DND-41 (cell line): ENCODE measurements at regions not wholly inside any gene's neighbourhood (a gene's known extent, or its start where the extent isn't known, plus 50 kb on each side); places are given as distances from the start of the nearest gene placed in this dataset.

Experiments used
- ATAC-seq: fragments of 200-7000 bp; cut with Tn5 transposase; 3 replicates; pipeline ENCODE4 v1.9.1; 2021; ENCODE audit warnings: low read depth; ENCODE audit not compliant: insufficient read depth
- DNase-seq: peaks from one replicate; pipeline ENCODE4 v3.0.0-alpha.2; 2020
- H2AFZ ChIP-seq: 2 replicates; pipeline ENCODE4 v1.6.0; 2012; ENCODE audit warnings: low read depth, low read length
- H3K27ac ChIP-seq: 2 replicates; pipeline ENCODE4 v1.5.1; 2012; ENCODE audit warnings: low read length, inconsistent platforms
- H3K27me3 ChIP-seq: fragments of 200-600 bp; sonication (generic); 2 replicates; pipeline ENCODE4 v1.6.0; 2012; ENCODE audit warnings: low read length, mild to moderate bottlenecking, inconsistent platforms; ENCODE audit not compliant: insufficient read depth, poor library complexity
- H3K36me3 ChIP-seq: 2 replicates; pipeline ENCODE4 v1.5.1; 2012; ENCODE audit warnings: low read length, inconsistent platforms; ENCODE audit not compliant: insufficient read depth
- H3K4me1 ChIP-seq: 2 replicates; pipeline ENCODE4 v1.5.1; 2012; ENCODE audit warnings: mild to moderate bottlenecking, low read length; ENCODE audit not compliant: insufficient read depth
- H3K4me2 ChIP-seq: 2 replicates; pipeline ENCODE4 v1.6.0; 2012; ENCODE audit warnings: mild to moderate bottlenecking, moderate library complexity, low read length, inconsistent platforms; ENCODE audit not compliant: insufficient read depth
- H3K4me3 ChIP-seq, 2 experiments: fragments of 200-600 bp in 1 of 2; shearing (Covaris generic) in 1 of 2; 2 replicates each; pipeline ENCODE4 v1.5.1; 2012 to 2016; ENCODE audit warnings: inconsistent platforms in 2 of 2, low read length in 2 of 2, mild to moderate bottlenecking in 2 of 2, low read depth in 1 of 2, moderate library complexity in 1 of 2
- H3K79me2 ChIP-seq: 2 replicates; pipeline ENCODE4 v1.6.0; 2012; ENCODE audit warnings: low read length, inconsistent platforms; ENCODE audit not compliant: insufficient read depth
- H3K9ac ChIP-seq: 2 replicates; pipeline ENCODE4 v1.6.0; 2012; ENCODE audit warnings: low read depth, mild to moderate bottlenecking, inconsistent platforms, low read length, moderate library complexity
- H3K9me3 ChIP-seq: 2 replicates; pipeline ENCODE4 v1.5.1; 2012; ENCODE audit warnings: low read length, moderate library complexity, mild to moderate bottlenecking, inconsistent platforms; ENCODE audit not compliant: insufficient read depth, severe bottlenecking
- H4K20me1 ChIP-seq: 2 replicates; pipeline ENCODE4 v1.6.0; 2012; ENCODE audit warnings: low read length; ENCODE audit not compliant: insufficient read depth
- EZH2 ChIP-seq: IDR thresholded peaks from 3 replicates; pipeline ENCODE4 v1.6.1; 2012; ENCODE audit warnings: borderline replicate concordance, low read depth, mild to moderate bottlenecking, moderate library complexity, low read length, inconsistent platforms; ENCODE audit not compliant: severe bottlenecking
- TF ChIP-seq, protein P1 (sequence below): IDR thresholded peaks from 2 replicates; pipeline ENCODE4 v1.5.1; 2012; ENCODE audit warnings: borderline replicate concordance, low read length, moderate library complexity, mild to moderate bottlenecking; ENCODE audit not compliant: poor library complexity, severe bottlenecking; ENCODE audit errors: extremely low read depth

GRCh38 chr14:103189481-103190470 lies 66.5 kb downstream of the TNFAIP2 start:
- ATAC-seq (no peak), DNase-seq (no peak)
- no peaks in the 10 kb centered on the region for H3K36me3 ChIP-seq
- no peaks in the 10 kb centered on the region for H3K9me3 ChIP-seq
- H3K4me1 ChIP-seq, result no peaks in the 10 kb centered on the region
- no peak overlapping the region for H3K4me2 ChIP-seq
- no peaks in the 10 kb centered on the region for H3K27me3 ChIP-seq
- H2AFZ ChIP-seq, result no peak overlapping the region
- TF ChIP-seq, protein P1, sequence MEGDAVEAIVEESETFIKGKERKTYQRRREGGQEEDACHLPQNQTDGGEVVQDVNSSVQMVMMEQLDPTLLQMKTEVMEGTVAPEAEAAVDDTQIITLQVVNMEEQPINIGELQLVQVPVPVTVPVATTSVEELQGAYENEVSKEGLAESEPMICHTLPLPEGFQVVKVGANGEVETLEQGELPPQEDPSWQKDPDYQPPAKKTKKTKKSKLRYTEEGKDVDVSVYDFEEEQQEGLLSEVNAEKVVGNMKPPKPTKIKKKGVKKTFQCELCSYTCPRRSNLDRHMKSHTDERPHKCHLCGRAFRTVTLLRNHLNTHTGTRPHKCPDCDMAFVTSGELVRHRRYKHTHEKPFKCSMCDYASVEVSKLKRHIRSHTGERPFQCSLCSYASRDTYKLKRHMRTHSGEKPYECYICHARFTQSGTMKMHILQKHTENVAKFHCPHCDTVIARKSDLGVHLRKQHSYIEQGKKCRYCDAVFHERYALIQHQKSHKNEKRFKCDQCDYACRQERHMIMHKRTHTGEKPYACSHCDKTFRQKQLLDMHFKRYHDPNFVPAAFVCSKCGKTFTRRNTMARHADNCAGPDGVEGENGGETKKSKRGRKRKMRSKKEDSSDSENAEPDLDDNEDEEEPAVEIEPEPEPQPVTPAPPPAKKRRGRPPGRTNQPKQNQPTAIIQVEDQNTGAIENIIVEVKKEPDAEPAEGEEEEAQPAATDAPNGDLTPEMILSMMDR, result no peak
- TF ChIP-seq EZH2, result no peak
- H3K9ac ChIP-seq, result no peak overlapping the region
- H3K27ac ChIP-seq, result no peak overlapping the region
- H3K79me2 ChIP-seq, result no peaks in the 10 kb centered on the region
- no peak overlapping the region for H3K4me3 ChIP-seq
- H4K20me1 ChIP-seq, result no peaks in the 10 kb centered on the region

- H3K27me3 ChIP-seq, result no peaks in the 10 kb centered on the region
- ATAC-seq, result no peak
- no peaks in the 10 kb centered on the region for H3K9me3 ChIP-seq
- no peak overlapping the region for H3K4me3 ChIP-seq
- H3K79me2 ChIP-seq, result no peaks in the 10 kb centered on the region
- H3K27ac ChIP-seq, result no peak overlapping the region
- H4K20me1 ChIP-seq, result no peaks in the 10 kb centered on the region
- no peaks in the 10 kb centered on the region for H3K4me1 ChIP-seq
- H3K36me3 ChIP-seq, result no peaks in the 10 kb centered on the region
- H2AFZ ChIP-seq, result no peak overlapping the region
- no peak overlapping the region for H3K4me2 ChIP-seq
- no peak for DNase-seq
- H3K9ac ChIP-seq, result no peak overlapping the region
- TF ChIP-seq, protein P1, result no peak
- TF ChIP-seq EZH2, result no peak
Measured at GRCh38 chr14:103190741-103191140, 67.5 kb downstream of the TNFAIP2 start.

- no peak overlapping the region for H3K27ac ChIP-seq
- no peaks in the 10 kb centered on the region for H3K27me3 ChIP-seq
- H3K9me3 ChIP-seq, result no peaks in the 10 kb centered on the region
- ATAC-seq, result no peak
- no peak for DNase-seq
- no peak overlapping the region for H3K4me2 ChIP-seq
- no peaks in the 10 kb centered on the region for H3K36me3 ChIP-seq
- no peak for TF ChIP-seq EZH2
- TF ChIP-seq, protein P1, result no peak
- H2AFZ ChIP-seq, result no peak overlapping the region
- no peaks in the 10 kb centered on the region for H3K79me2 ChIP-seq
- no peak overlapping the region for H3K4me3 ChIP-seq
- no peaks in the 10 kb centered on the region for H4K20me1 ChIP-seq
- no peaks in the 10 kb centered on the region for H3K4me1 ChIP-seq
- no peak overlapping the region for H3K9ac ChIP-seq
Measured at GRCh38 chr14:103191844-103192243, 68.6 kb downstream of the TNFAIP2 start.
